Colonic mucosa (tissue), 4 donors: ENCODE measurements at regions not wholly inside any gene's neighbourhood (a gene's known extent, or its start where the extent isn't known, plus 50 kb on each side); places are given as distances from the start of the nearest gene placed in this dataset.
"Not testable (repeated sequence)": the region's sequence is repeated elsewhere in the genome, so short reads cannot be mapped to it uniquely, and the experiment has no call there.

Source experiments
- DNase-seq: peaks from one replicate; pipeline ENCODE4 v3.0.0-alpha.2; 2020
- H3K27ac ChIP-seq: fragments of 200-600 bp; one replicate; pipeline ENCODE4 v1.8.0; 2021
- H3K27me3 ChIP-seq: fragments of 200-600 bp; one replicate; pipeline ENCODE4 v1.8.0; 2021
- H3K36me3 ChIP-seq: fragments of 200-600 bp; one replicate; pipeline ENCODE4 v1.8.0; 2021
- H3K4me1 ChIP-seq: fragments of 200-600 bp; one replicate; pipeline ENCODE4 v1.8.0; 2021; ENCODE audit warnings: mild to moderate bottlenecking
- H3K4me3 ChIP-seq: fragments of 200-600 bp; one replicate; pipeline ENCODE4 v1.8.0; 2021
- H3K9ac ChIP-seq, 2 donors: one replicate each; pipeline ENCODE4 v1.7.0; 2013; ENCODE audit warnings: control low read depth in 2 of 2, low read depth in 2 of 2, low read length in 2 of 2
- H3K9me3 ChIP-seq: fragments of 200-600 bp; one replicate; pipeline ENCODE4 v1.8.0; 2021
- intact Hi-C: fragments of 100-400 bp; cut with DNase I; formaldehyde crosslinking; loops from one replicate; pipeline ENCODE4 v1.14.1; 2022
- donor health status: healthy.
- donor health status: DM: no; HTN: no; CAD: no.
- donor health status: DM: no; HTN: no; CAD: no.

DNA sequence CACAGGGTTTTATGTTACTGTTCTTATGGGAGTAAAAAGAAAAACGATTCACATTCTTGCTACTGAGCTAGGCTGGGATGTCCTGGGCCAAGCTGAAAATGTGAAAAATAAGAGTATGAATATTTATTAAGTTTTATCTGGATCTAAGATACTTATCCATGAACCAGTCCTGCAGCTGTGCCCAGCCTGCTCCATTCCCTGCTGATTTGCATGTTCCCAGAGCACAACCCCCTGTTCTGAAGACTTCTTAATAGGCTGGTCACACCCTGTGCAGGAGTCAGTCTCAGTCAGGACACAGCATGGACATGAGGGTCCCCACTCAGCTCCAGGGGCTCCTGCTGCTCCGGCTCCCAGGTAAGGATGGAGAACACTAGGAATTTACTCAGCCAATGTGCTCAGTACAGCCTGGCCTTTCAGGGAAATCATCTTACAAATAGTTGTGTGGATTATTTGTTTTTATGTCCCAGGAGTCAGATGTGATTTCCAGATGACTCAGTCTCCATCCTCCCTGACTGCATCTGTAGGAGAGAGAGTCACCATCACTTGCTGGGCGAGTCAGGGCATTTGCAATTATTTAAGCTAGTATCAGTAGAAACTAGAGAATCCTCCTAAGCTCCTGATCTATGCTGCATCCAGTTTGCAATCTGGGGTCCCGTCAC lies 1319.1 kb downstream of the RPIA start:
- intact Hi-C loops, H3K4me3 ChIP-seq, DNase-seq, H3K9ac ChIP-seq, H3K36me3 ChIP-seq, H3K4me1 ChIP-seq, H3K27ac ChIP-seq, H3K27me3 ChIP-seq, H3K9me3 ChIP-seq: not testable (repeated sequence)

- H3K27ac ChIP-seq, H3K4me3 ChIP-seq, H3K9me3 ChIP-seq, DNase-seq, H3K27me3 ChIP-seq, H3K4me1 ChIP-seq, intact Hi-C loops, H3K9ac ChIP-seq, H3K36me3 ChIP-seq: not testable (repeated sequence)
Measured at GRCh38 chr2:90011101-90011443, 1319.6 kb downstream of the RPIA start.

DNA sequence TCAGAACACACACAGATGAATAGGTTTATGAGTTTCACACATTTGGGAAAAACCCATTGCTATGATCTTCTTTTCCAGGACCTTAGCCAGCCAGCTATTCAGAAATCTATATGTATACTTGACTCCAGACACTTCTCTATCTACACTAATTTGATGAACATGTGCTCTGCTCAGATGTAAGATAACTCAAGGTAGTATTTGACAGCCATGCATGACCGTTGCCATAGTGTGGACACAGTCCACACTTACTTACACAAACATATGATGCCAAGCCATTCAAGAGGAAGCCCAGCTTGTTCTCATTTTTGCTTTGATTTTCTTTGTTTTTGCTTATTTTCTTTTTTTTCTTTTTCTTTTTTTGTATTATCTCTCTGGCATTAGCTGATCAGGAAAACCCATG lies 1328.4 kb downstream of the RPIA start:
- intact Hi-C loops, H3K9ac ChIP-seq: not testable (repeated sequence)

DNA sequence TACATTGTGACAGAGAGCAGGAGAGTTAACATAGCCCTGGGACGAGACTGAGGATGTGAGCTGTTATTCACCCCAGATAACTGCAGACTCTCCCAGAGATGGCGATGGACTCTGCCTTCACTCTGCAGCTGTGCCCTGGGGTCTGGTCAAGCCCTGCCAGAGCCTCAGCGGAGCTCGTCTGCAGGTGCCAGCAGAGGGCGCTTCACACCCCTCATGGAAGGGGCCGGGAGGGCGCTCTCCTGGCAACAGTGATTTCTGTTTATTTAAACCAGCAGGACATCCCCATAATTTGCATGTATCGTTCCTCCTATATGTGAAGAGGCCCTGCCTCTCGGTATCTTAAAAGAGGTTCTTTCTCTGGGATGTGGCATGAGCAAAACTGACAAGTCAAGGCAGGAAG lies 1329.8 kb downstream of the RPIA start:
- H3K9ac ChIP-seq, intact Hi-C loops, H3K4me3 ChIP-seq, H3K9me3 ChIP-seq, DNase-seq, H3K27ac ChIP-seq, H3K4me1 ChIP-seq, H3K36me3 ChIP-seq, H3K27me3 ChIP-seq: not testable (repeated sequence)

More for the DNA sequence above, 1328.4 kb downstream of the RPIA start:
- H3K36me3 ChIP-seq, H3K27ac ChIP-seq, H3K27me3 ChIP-seq, DNase-seq, H3K4me1 ChIP-seq, H3K4me3 ChIP-seq, H3K9me3 ChIP-seq: not testable (repeated sequence)

DNA sequence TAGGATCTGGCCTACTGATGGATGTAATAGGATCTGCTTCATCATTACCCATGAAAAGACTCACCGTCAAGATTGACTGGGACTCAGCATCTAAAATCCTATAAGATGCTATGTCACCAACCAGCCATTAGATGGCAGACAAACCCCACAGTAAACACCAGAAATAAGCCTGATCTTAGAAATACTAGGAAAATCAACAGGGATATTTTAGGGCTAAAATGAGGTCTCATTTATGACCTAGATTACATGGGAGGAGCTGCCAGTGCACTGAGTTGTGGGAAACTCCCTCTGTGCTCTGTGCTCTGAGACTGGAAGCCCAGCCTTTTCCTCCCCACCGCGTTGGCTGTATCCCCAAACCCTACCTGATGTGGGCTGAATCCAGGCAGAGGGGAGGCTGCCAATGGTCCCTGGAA lies 1335.8 kb downstream of the RPIA start:
- H3K27ac ChIP-seq, H3K9ac ChIP-seq, H3K4me1 ChIP-seq, intact Hi-C loops, H3K36me3 ChIP-seq, H3K4me3 ChIP-seq, H3K27me3 ChIP-seq, H3K9me3 ChIP-seq, DNase-seq: not testable (repeated sequence)

- H3K27me3 ChIP-seq, H3K9ac ChIP-seq, DNase-seq, intact Hi-C loops, H3K27ac ChIP-seq, H3K36me3 ChIP-seq, H3K9me3 ChIP-seq, H3K4me1 ChIP-seq, H3K4me3 ChIP-seq: not testable (repeated sequence)
Measured at GRCh38 chr2:90028381-90029079, 1337.1 kb downstream of the RPIA start.

GRCh38 chr2:90029080-90029428 lies 1337.6 kb downstream of the RPIA start:
- H3K9me3 ChIP-seq, intact Hi-C loops, H3K27me3 ChIP-seq, DNase-seq, H3K4me1 ChIP-seq, H3K9ac ChIP-seq, H3K36me3 ChIP-seq, H3K27ac ChIP-seq, H3K4me3 ChIP-seq: not testable (repeated sequence)

- intact Hi-C loops, H3K36me3 ChIP-seq, H3K9ac ChIP-seq, H3K27me3 ChIP-seq, DNase-seq, H3K4me1 ChIP-seq, H3K9me3 ChIP-seq, H3K27ac ChIP-seq, H3K4me3 ChIP-seq: not testable (repeated sequence)
Measured at GRCh38 chr2:90032269-90032668, 1340.8 kb downstream of the RPIA start.

DNA sequence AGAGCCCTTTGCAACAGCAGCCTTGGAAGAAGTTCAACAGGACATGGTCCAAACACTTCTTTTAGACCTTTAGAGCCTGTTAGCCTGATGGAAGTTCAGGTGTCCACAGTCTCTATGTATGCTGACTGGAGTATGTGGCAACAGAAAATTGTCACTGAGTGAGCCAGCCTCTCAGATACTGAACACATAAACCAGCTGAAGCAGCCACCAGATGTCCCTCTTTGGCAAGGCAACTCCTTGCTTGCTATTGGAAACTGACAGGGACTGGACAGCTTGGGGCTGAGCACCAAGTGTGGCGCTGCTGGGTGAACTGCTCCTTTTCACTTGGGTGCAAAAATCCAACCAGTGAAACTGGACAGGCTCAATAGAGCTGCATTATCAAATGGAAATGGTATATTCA lies 1344.9 kb downstream of the RPIA start:
- H3K36me3 ChIP-seq, H3K27me3 ChIP-seq, DNase-seq, H3K4me3 ChIP-seq, H3K9ac ChIP-seq, H3K9me3 ChIP-seq, H3K4me1 ChIP-seq, H3K27ac ChIP-seq, intact Hi-C loops: not testable (repeated sequence)

- H3K27me3 ChIP-seq, H3K9me3 ChIP-seq, H3K4me1 ChIP-seq, H3K27ac ChIP-seq, H3K4me3 ChIP-seq, H3K9ac ChIP-seq, DNase-seq, H3K36me3 ChIP-seq, intact Hi-C loops: not testable (repeated sequence)
Measured at GRCh38 chr2:90039093-90039492, 1347.6 kb downstream of the RPIA start.

DNA sequence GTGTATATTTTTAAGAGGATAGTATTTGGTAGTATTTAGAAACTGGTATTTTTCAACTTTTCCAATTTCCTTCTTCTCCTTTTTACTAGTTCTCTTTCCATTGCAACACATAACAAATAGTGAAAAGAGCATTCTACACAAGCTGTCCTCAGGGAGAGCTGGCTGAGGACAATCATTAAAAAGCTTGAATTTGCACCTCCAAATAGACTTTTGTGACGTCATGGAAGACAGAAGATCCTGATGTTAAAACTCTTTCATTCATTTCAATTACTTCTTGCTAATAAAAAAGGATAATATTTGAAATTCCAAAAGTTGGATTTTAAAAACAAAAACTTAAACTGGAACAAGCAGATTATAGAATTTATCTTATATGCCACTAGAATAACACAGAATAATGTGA lies 1356.3 kb downstream of the RPIA start:
- H3K36me3 ChIP-seq, DNase-seq, intact Hi-C loops: not testable (repeated sequence)

DNA sequence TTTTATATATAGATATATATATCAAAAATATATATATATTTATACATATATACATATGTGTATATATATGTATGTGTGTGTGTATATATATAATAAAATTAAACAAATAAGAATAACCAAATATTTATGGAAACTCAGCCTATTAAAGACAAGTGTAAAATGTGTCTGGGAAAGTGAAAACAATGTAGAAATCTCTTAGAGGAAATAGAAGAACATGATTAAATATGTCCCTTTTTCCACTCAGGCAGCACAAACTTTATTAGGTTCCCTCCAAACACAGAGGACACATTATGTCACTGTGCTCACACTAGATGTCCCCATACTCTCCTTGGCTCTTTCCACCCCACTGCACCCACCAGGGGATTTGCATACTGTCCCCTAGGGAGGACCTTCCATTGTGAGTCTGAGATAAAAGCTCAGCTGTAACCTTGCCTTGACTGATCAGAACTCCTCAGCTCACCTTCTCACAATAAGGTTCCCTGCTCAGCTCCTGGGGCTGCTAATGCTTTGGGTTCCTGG lies 1360.7 kb downstream of the RPIA start:
- DNase-seq, H3K4me1 ChIP-seq, H3K9me3 ChIP-seq, intact Hi-C loops, H3K4me3 ChIP-seq, H3K36me3 ChIP-seq, H3K27me3 ChIP-seq, H3K9ac ChIP-seq, H3K27ac ChIP-seq: not testable (repeated sequence)

More for the DNA sequence above, 1356.3 kb downstream of the RPIA start:
- not testable (repeated sequence) for H3K27me3 ChIP-seq, H3K9me3 ChIP-seq, H3K4me3 ChIP-seq, H3K4me1 ChIP-seq, H3K9ac ChIP-seq, H3K27ac ChIP-seq
